Ovary (tissue), 7 donors: ENCODE measurements at regions not wholly inside any gene's neighbourhood (a gene's known extent, or its start where the extent isn't known, plus 50 kb on each side); places are given as distances from the start of the nearest gene placed in this dataset.

Source experiments
- DNase-seq, 5 donors: peaks; one replicate each; pipeline ENCODE4 v3.0.0-alpha.2; 2019 to 2020
- H3K27ac ChIP-seq, 2 donors: fragments of 200-600 bp; one replicate each; pipeline versions ENCODE4 v1.5.1 to v1.8.0; 2019 to 2022
- H3K27me3 ChIP-seq: fragments of 200-600 bp; one replicate; pipeline ENCODE4 v1.8.0; 2022
- H3K36me3 ChIP-seq: fragments of 200-600 bp; sonication (generic); one replicate; pipeline ENCODE4 v1.5.1; 2019
- H3K4me1 ChIP-seq: one replicate; pipeline ENCODE4 v1.8.1; 2013; ENCODE audit warnings: mild to moderate bottlenecking, moderate library complexity; ENCODE audit not compliant: insufficient read depth
- H3K4me3 ChIP-seq: fragments of 200-600 bp; sonication (generic); one replicate; pipeline ENCODE4 v1.5.1; 2017
- H3K9me3 ChIP-seq, 2 donors: fragments of 200-600 bp in 1 of 2; sonication (generic) in 1 of 2; one replicate each; pipeline versions ENCODE4 v1.5.1 to v1.8.1; 2013 to 2019; ENCODE audit warnings: mild to moderate bottlenecking in 1 of 2, moderate library complexity in 1 of 2
- CTCF ChIP-seq, 3 donors: fragments of 450-650 bp in 2 of 3; fragments of 200-600 bp in 1 of 3; IDR thresholded peaks; one replicate each; pipeline versions ENCODE4 v1.5.1 to v1.8.0; 2016 to 2022; ENCODE audit warnings: antibody characterized with exemption in 3 of 3, mild to moderate bottlenecking in 1 of 3
- EP300 ChIP-seq: sonication (generic); formaldehyde crosslinking; IDR thresholded peaks from one replicate; pipeline ENCODE4 v1.6.1; 2017; ENCODE audit warnings: antibody characterized with exemption
- POLR2A ChIP-seq: fragments of 450-650 bp; IDR thresholded peaks from one replicate; pipeline ENCODE4 v1.6.1; 2017; ENCODE audit warnings: antibody characterized with exemption, mild to moderate bottlenecking, moderate library complexity
- WGBS, 3 donors: extraction: QIAGEN DNeasy Blood & Tissue Kit in 1 of 3; methylation state at CpG; one replicate each; pipeline versions ENCODE4 v1.1.5 to v1.1.7; 2013 to 2017; 5-methylcytosine and 5-hydroxymethylcytosine counted together
- intact Hi-C, 4 donors: fragments of 100-400 bp; cut with DNase I; formaldehyde crosslinking; loops; one replicate each; pipeline versions ENCODE4 v1.11.0 to v1.15.1; 2022 to 2023
- donor health status: DM: no; HTN: no; CAD: no; lungs with moderate emphysema.
- donor health status: DM: no; HTN: no; CAD: no.
- donor health status: Bipolar disorder and iron deficiency.
- donor health status: DM: no; HTN: no; CAD: no.
- donor health status: DM: yes; HTN: yes; CAD: no.

DNA sequence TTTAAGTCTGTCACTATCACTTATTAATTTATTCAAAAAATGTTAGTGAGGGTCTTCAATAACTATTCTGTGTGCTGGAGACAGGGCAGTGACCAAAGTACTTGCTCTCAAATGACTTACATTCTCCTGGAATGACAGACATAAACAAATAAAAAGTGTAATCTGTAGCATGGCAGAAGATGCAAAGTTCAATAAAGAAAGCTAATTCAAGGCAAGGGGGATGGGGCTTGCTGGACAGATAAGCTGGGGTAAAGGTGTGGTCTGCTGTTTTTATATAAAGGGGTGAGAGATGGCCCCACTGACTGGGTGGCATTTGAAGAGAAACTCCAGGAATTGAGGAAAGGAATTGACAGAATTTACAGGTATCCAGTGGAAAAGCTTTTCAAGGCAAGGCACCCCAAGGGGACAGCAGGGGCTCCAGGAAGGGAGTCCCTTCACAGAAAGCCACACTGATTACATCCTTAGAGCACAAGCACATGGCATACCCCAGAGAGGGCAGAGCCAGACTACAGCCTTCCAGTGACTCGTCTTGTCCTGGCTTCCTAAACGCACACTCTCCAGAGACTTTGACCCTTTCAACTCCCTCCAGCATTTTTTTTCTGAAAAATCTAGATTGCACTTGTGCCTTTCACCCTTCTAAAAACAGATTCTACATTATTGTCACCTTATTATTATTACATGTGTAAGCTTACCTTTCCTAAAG is 123.7 kb upstream of the HS3ST3A1 start:
- H3K36me3 ChIP-seq, result no peaks in the 10 kb centered on the region
- WGBS, 3 donors, result 9 to 18% (median 15%) methylated on average over 2 of the region's 2 CpGs
- no peak overlapping the region for H3K4me3 ChIP-seq
- H3K27ac ChIP-seq, result no peak overlapping the region
- DNase-seq, result no peak
- H3K27me3 ChIP-seq, result no peaks in the 10 kb centered on the region
- TF ChIP-seq POLR2A, result no peak
- TF ChIP-seq EP300, result no peak
- no peak for TF ChIP-seq CTCF (IDR thresholded peaks at IDR 0.05)
- intact Hi-C loops, result no loop called here
- H3K9me3 ChIP-seq, result no peaks in the 10 kb centered on the region
- no peaks in the 10 kb centered on the region for H3K4me1 ChIP-seq

GRCh38 chr17:13727441-13728171 is 125.9 kb upstream of the HS3ST3A1 start:
- Histone ChIP-seq H3K4me3 (no peak overlapping the region), H3K27me3 (no peaks in the 10 kb centered on the region), H3K27ac (no peak overlapping the region), H3K36me3 (no peaks in the 10 kb centered on the region), H3K9me3 (no peaks in the 10 kb centered on the region), H3K4me1 (no peaks in the 10 kb centered on the region)
- TF ChIP-seq POLR2A (no peak), CTCF (IDR thresholded peaks at IDR 0.05) (no peak)
- no peak for DNase-seq
- WGBS, 3 donors, result 81 to 93% (median 89%) methylated on average over 6 of the region's 6 CpGs
- intact Hi-C loops, result no loop called here

GRCh38 chr17:13728781-13729180 is 127.1 kb upstream of the HS3ST3A1 start:
- Histone ChIP-seq H3K4me3 (no peak overlapping the region), H3K4me1 (no peaks in the 10 kb centered on the region), H3K27ac (no peak overlapping the region), H3K9me3 (no peaks in the 10 kb centered on the region), H3K36me3 (no peaks in the 10 kb centered on the region), H3K27me3 (no peaks in the 10 kb centered on the region)
- TF ChIP-seq CTCF (IDR thresholded peaks at IDR 0.05), result no peak
- no peak for TF ChIP-seq POLR2A
- TF ChIP-seq EP300, result no peak
- WGBS, 3 donors, result 37 to 45% (median 39%) methylated on average over 4 of the region's 4 CpGs
- no peak for DNase-seq
- intact Hi-C loops, result no loop called here

GRCh38 chr17:13729466-13730134 is 127.9 kb upstream of the HS3ST3A1 start:
- intact Hi-C loops, result no loop called here
- H3K27ac ChIP-seq, result no peak overlapping the region
- H3K4me3 ChIP-seq, result no peak overlapping the region
- TF ChIP-seq EP300 (no peak), CTCF (IDR thresholded peaks at IDR 0.05) (no peak), POLR2A (no peak)
- DNase-seq, result no peak
- 84 to 92% (median 87%) methylated on average over 10 of the region's 10 CpGs for WGBS, 3 donors
- no peaks in the 10 kb centered on the region for H3K4me1 ChIP-seq
- no peaks in the 10 kb centered on the region for H3K27me3 ChIP-seq
- H3K36me3 ChIP-seq, result no peaks in the 10 kb centered on the region
- H3K9me3 ChIP-seq, result no peaks in the 10 kb centered on the region
